ENCODE measurements at regions not wholly inside any gene's neighbourhood (a gene's known extent, or its start where the extent isn't known, plus 50 kb on each side); places are given as distances from the start of the nearest gene placed in this dataset.
"Not testable (repeated sequence)": the region's sequence is repeated elsewhere in the genome, so short reads cannot be mapped to it uniquely, and the experiment has no call there.

GRCh38 chr5:21315376-21315775 is 1327.4 kb upstream of the CDH18 start:
- not testable (repeated sequence) for TF ChIP-seq ZNF747 (tag by site-specific recombination; IDR thresholded peaks at IDR 0.05); CTCF (tag by site-specific recombination; IDR thresholded peaks at IDR 0.05); ZNF23 (tag by site-specific recombination; IDR thresholded peaks at IDR 0.05; ENCODE audit: borderline replicate concordance); ZBTB44 (tag by site-specific recombination; IDR thresholded peaks at IDR 0.05)
